C4-2B (cell line): ENCODE measurements at regions not wholly inside any gene's neighbourhood (a gene's known extent, or its start where the extent isn't known, plus 50 kb on each side); places are given as distances from the start of the nearest gene placed in this dataset.

ENCODE experiments used
- H3K27ac ChIP-seq: fragments of 450-650 bp; 2 replicates; pipeline ENCODE4 v1.5.1; 2017
- CTCF ChIP-seq: fragments of 450-650 bp; conservative IDR thresholded peaks from 2 replicates; pipeline ENCODE4 v1.5.1; 2017; ENCODE audit warnings: mild to moderate bottlenecking
- ZFX ChIP-seq: fragments of 450-650 bp; IDR thresholded peaks from 2 replicates; pipeline ENCODE4 v1.6.1; 2017

GRCh38 chr4:81746773-81747172 lies 275.1 kb upstream of the RASGEF1B start:
- TF ChIP-seq ZFX (no peak), CTCF (no peak)
- H3K27ac ChIP-seq: no peak overlapping the region

- no peak overlapping the region for H3K27ac ChIP-seq
- TF ChIP-seq ZFX (no peak), CTCF (no peak)
These were observed 274.4 kb upstream of the RASGEF1B start for GRCh38 chr4:81746071-81746470.

- no peak overlapping the region for H3K27ac ChIP-seq
- no peak for TF ChIP-seq CTCF
- TF ChIP-seq ZFX: no peak
These were observed 273.3 kb upstream of the RASGEF1B start for GRCh38 chr4:81745050-81745449.

- TF ChIP-seq CTCF (no peak), ZFX (no peak)
- no peak overlapping the region for H3K27ac ChIP-seq
These were observed 272.2 kb upstream of the RASGEF1B start for GRCh38 chr4:81743731-81744435.

GRCh38 chr4:81740487-81740886 lies 268.8 kb upstream of the RASGEF1B start:
- no peak for TF ChIP-seq ZFX
- TF ChIP-seq CTCF: no peak
- H3K27ac ChIP-seq: no peak overlapping the region

GRCh38 chr4:81738891-81739290 lies 267.2 kb upstream of the RASGEF1B start:
- TF ChIP-seq CTCF (no peak), ZFX (no peak)
- H3K27ac ChIP-seq: no peak overlapping the region

GRCh38 chr4:81737865-81738559 lies 266.3 kb upstream of the RASGEF1B start:
- TF ChIP-seq ZFX (no peak), CTCF (no peak)
- H3K27ac ChIP-seq: no peak overlapping the region
